GM23248 (cell line): ENCODE measurements at regions not wholly inside any gene's neighbourhood (a gene's known extent, or its start where the extent isn't known, plus 50 kb on each side); places are given as distances from the start of the nearest gene placed in this dataset.

Experiments
- DNase-seq: peaks from one replicate; pipeline ENCODE4 v3.0.0-alpha.2; 2015
- H2AFZ ChIP-seq: fragments of 200-600 bp; sonication (generic); 2 replicates; pipeline ENCODE4 v1.6.1; 2016; ENCODE audit warnings: antibody characterized with exemption
- H3F3A ChIP-seq: fragments of 200-600 bp; sonication (generic); 2 replicates; pipeline ENCODE4 v1.6.1; 2016; ENCODE audit warnings: mild to moderate bottlenecking, antibody characterized with exemption, mixed run types; ENCODE audit not compliant: insufficient read depth
- H3K27ac ChIP-seq: fragments of 200-600 bp; sonication (generic); 2 replicates; pipeline ENCODE4 v1.5.1; 2016; ENCODE audit warnings: mild to moderate bottlenecking
- H3K27me3 ChIP-seq: fragments of 200-600 bp; sonication (generic); replicated peaks from 2 replicates; pipeline ENCODE4 v1.6.1; 2016; ENCODE audit warnings: mild to moderate bottlenecking; ENCODE audit not compliant: insufficient read depth
- H3K36me3 ChIP-seq: fragments of 200-600 bp; sonication (generic); 2 replicates; pipeline ENCODE4 v1.6.1; 2016; ENCODE audit warnings: low read depth, mild to moderate bottlenecking
- H3K4me1 ChIP-seq: fragments of 200-600 bp; sonication (generic); 2 replicates; pipeline ENCODE4 v1.6.1; 2016; ENCODE audit warnings: mild to moderate bottlenecking; ENCODE audit not compliant: insufficient read depth
- H3K4me2 ChIP-seq: fragments of 200-600 bp; sonication (generic); one replicate; pipeline ENCODE4 v1.6.1; 2016; ENCODE audit warnings: mild to moderate bottlenecking; ENCODE audit not compliant: unreplicated experiment
- H3K4me3 ChIP-seq: fragments of 200-600 bp; sonication (generic); 2 replicates; pipeline ENCODE4 v1.5.1; 2016; ENCODE audit warnings: mild to moderate bottlenecking
- H3K79me2 ChIP-seq: fragments of 200-600 bp; sonication (generic); 2 replicates; pipeline ENCODE4 v1.6.1; 2016; ENCODE audit warnings: mild to moderate bottlenecking; ENCODE audit not compliant: insufficient read depth
- H3K9ac ChIP-seq: fragments of 200-600 bp; sonication (generic); 2 replicates; pipeline ENCODE4 v1.6.1; 2016; ENCODE audit warnings: mild to moderate bottlenecking
- H3K9me2 ChIP-seq: fragments of 200-600 bp; sonication (generic); 2 replicates; pipeline ENCODE4 v1.6.1; 2016; ENCODE audit warnings: mixed run types, mild to moderate bottlenecking, moderate library complexity; ENCODE audit not compliant: insufficient read depth
- H3K9me3 ChIP-seq: fragments of 200-600 bp; sonication (generic); one replicate; pipeline ENCODE4 v1.6.1; 2017; ENCODE audit warnings: low read depth
- H4K20me1 ChIP-seq: fragments of 200-600 bp; sonication (generic); 2 replicates; pipeline ENCODE4 v1.6.0; 2016; ENCODE audit not compliant: insufficient read depth
- EZH2 ChIP-seq: fragments of 200-600 bp; sonication (generic); IDR thresholded peaks from 2 replicates; pipeline ENCODE4 v1.6.1; 2018; ENCODE audit warnings: antibody characterized with exemption, mild to moderate bottlenecking; ENCODE audit not compliant: insufficient read depth, poor library complexity, severe bottlenecking
- EZH2phosphoT487 ChIP-seq: fragments of 200-600 bp; sonication (generic); IDR thresholded peaks from 2 replicates; pipeline ENCODE4 v1.6.1; 2018; ENCODE audit warnings: antibody characterized with exemption, moderate library complexity, mild to moderate bottlenecking, low read depth; ENCODE audit not compliant: insufficient read depth
- WGBS, 2 experiments: methylation state at CpG; one replicate each; pipeline ENCODE4 v1.1.6; 2015 to 2017; ENCODE audit warnings: low lambda C conversion rate in 2 of 2, low coverage in 1 of 2; ENCODE audit errors: missing lambda C conversion rate in 2 of 2; 5-methylcytosine and 5-hydroxymethylcytosine counted together
- in situ Hi-C: fragments of 300-500 bp; cut with MboI; formaldehyde crosslinking; loops from 2 replicates; pipeline ENCODE4 v1.15.0; 2020

DNA sequence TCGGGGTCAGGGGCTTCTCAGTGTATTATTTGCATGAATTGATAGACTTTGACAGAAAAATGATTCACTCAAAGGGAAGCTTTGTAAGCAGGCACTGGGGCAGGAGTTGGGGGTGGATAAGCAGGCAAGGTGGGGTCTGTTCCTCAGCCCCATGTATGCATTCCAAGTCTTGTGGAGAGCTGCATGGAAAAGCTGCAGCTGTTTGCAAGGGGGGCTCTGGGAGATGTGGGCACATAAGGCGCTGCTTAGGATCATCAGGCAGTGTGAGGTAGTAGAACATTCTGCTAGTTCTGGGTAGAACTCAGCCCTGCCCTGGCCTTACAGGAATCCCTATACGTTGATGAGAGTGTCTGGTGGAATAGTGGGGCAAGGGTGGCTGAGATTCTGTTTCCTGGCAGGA lies 154.2 kb upstream of the LRIG1 start:
- in situ Hi-C loops, result no loop called here
- Histone ChIP-seq H3F3A (no peaks in the 10 kb centered on the region), H4K20me1 (no peaks in the 10 kb centered on the region), H3K4me2 (no peak overlapping the region), H3K27ac (no peak overlapping the region), H3K36me3 (no peaks in the 10 kb centered on the region), H3K9me2 (no peaks in the 10 kb centered on the region), H2AFZ (no peak overlapping the region), H3K4me1 (no peaks in the 10 kb centered on the region), H3K9me3 (no peaks in the 10 kb centered on the region), H3K79me2 (no peaks in the 10 kb centered on the region), H3K9ac (no peak overlapping the region), H3K27me3 (peaks cover 12% of the 10 kb centered on the region), H3K4me3 (no peak overlapping the region)
- WGBS, 2 experiments, result 39 to 43% methylated on average over 3 of the region's 3 CpGs
- DNase-seq, result no peak
- TF ChIP-seq EZH2 (no peak), EZH2phosphoT487 (no peak)

DNA sequence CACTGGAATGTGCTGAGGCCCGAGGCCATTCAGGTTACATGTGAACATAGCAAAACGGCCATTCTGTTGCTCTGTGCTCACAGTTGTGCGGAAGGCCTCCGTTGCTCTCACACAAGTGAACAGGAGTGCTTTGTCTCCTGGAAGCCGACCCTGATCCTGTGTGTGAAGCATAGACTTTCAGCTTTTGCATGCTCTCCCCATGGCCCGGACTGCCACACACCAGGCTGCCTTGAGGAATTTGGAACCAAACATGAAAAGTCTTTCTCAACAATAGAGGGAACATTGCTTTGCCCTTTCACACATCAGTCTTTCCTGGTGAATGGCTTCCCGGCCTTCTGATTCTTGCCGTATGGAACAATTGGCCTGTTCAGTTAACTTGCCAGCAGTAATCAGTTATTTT lies 154.8 kb upstream of the LRIG1 start:
- DNase-seq, result no peak
- no peaks in the 10 kb centered on the region for H3K36me3 ChIP-seq
- no peak overlapping the region for H3K9ac ChIP-seq
- peaks cover 12% of the 10 kb centered on the region for H3K27me3 ChIP-seq
- no peaks in the 10 kb centered on the region for H3K4me1 ChIP-seq
- H3K79me2 ChIP-seq, result no peaks in the 10 kb centered on the region
- no peak overlapping the region for H3K27ac ChIP-seq
- in situ Hi-C loops, result no loop called here
- no peak overlapping the region for H2AFZ ChIP-seq
- no peaks in the 10 kb centered on the region for H3K9me2 ChIP-seq
- H3K4me3 ChIP-seq, result no peak overlapping the region
- no peaks in the 10 kb centered on the region for H4K20me1 ChIP-seq
- H3K4me2 ChIP-seq, result no peak overlapping the region
- H3K9me3 ChIP-seq, result no peaks in the 10 kb centered on the region
- no peaks in the 10 kb centered on the region for H3F3A ChIP-seq
- 72 to 73% methylated on average over 8 of the region's 8 CpGs for WGBS, 2 experiments
- TF ChIP-seq EZH2phosphoT487, result no peak
- no peak for TF ChIP-seq EZH2

DNA sequence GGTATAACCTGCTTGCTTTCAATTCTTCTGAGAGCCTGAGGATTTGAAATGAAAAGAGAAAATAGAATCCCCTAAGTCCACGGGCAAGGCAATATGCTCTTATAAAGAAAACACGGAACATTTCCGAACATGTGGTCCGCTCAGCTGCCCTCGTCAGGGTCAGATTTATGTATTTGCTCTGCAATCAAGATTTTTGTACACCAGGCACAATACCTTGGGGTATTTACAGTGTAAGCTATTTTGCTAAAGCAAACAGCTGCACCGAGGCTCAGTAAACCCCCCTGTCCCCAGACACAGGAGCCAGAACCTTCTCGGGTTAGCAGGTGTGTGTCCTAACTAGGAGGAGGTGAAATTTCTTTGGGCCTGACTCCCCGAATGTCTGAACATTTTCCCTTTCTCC lies 155.8 kb upstream of the LRIG1 start:
- no peak overlapping the region for H3K4me3 ChIP-seq
- H3K4me2 ChIP-seq, result no peak overlapping the region
- H3K36me3 ChIP-seq, result no peaks in the 10 kb centered on the region
- H3K27ac ChIP-seq, result no peak overlapping the region
- no peak overlapping the region for H2AFZ ChIP-seq
- H3K27me3 ChIP-seq, result peaks cover 12% of the 10 kb centered on the region
- no peak for DNase-seq
- no peaks in the 10 kb centered on the region for H3F3A ChIP-seq
- H3K79me2 ChIP-seq, result no peaks in the 10 kb centered on the region
- H3K9ac ChIP-seq, result no peak overlapping the region
- no peaks in the 10 kb centered on the region for H3K9me2 ChIP-seq
- no peaks in the 10 kb centered on the region for H3K4me1 ChIP-seq
- no peak for TF ChIP-seq EZH2
- no peak for TF ChIP-seq EZH2phosphoT487
- no peaks in the 10 kb centered on the region for H3K9me3 ChIP-seq
- in situ Hi-C loops, result no loop called here
- WGBS, 2 experiments, result 67 to 76% methylated on average over 8 of the region's 8 CpGs
- H4K20me1 ChIP-seq, result no peaks in the 10 kb centered on the region

DNA sequence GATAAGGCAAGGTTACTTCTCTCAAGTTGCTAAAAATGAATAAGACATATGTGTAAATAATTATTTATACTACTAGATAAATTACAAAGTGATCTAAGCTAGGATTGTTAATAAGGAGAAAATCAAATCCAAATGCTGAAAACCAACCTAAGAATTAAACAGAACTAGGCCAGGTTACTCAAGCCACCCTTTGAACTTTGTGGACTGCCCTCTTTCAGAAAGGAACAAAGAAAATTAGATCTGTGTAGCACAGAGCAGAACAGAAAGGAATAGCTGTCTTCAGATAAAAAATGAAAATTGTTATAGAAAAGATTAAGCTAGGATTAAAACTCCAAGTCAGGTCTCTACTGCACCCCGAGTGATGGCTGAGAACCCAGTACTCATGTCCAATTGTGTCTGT lies 158.2 kb upstream of the LRIG1 start:
- 36 to 53% methylated on average over 1 of the region's 1 CpG for WGBS, 2 experiments
- in situ Hi-C loops, result no loop called here

DNA sequence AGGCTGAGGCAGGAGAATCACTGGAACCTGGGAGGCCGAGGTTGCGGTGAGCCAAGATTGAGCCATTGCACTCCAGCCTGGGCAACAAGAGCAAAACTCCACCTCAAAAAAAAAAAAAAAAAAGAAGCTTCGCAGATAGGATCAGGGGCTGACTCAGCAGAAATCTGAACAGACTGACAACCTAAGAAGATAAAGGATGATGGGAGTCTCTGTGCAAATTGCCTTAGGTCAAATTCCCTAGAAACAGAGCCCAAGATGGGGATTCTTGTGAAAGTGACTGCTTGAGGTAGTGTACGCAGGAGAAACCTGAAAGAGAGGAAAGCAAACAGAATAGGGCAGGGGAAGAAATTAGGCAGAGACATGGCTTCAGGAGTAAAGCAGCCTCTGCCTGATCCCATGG lies 160.8 kb upstream of the LRIG1 start:
- in situ Hi-C loops, result no loop called here
- Histone ChIP-seq H3K79me2 (no peaks in the 10 kb centered on the region), H2AFZ (no peak overlapping the region), H3K36me3 (no peaks in the 10 kb centered on the region), H3K27me3 (no peaks in the 10 kb centered on the region; the same call in 1 of the 2 replicates), H3K9ac (no peak overlapping the region), H3K4me2 (no peak overlapping the region), H3K9me3 (no peaks in the 10 kb centered on the region), H4K20me1 (no peaks in the 10 kb centered on the region), H3K4me3 (no peak overlapping the region), H3K27ac (no peak overlapping the region), H3F3A (no peaks in the 10 kb centered on the region), H3K9me2 (no peaks in the 10 kb centered on the region), H3K4me1 (no peaks in the 10 kb centered on the region)
- no peak for TF ChIP-seq EZH2phosphoT487
- no peak for TF ChIP-seq EZH2
- WGBS, 2 experiments, result 87 to 91% methylated on average over 4 of the region's 4 CpGs
- DNase-seq, result no peak

More for the DNA sequence above, 158.2 kb upstream of the LRIG1 start:
- Histone ChIP-seq H3K36me3 (no peaks in the 10 kb centered on the region), H3K79me2 (no peaks in the 10 kb centered on the region), H3K4me3 (no peak overlapping the region), H2AFZ (no peak overlapping the region), H3K4me1 (no peaks in the 10 kb centered on the region), H3F3A (no peaks in the 10 kb centered on the region), H3K4me2 (no peak overlapping the region), H3K27me3 (peaks cover 4% of the 10 kb centered on the region; the same call in 1 of the 2 replicates), H3K9ac (no peak overlapping the region), H3K9me3 (no peaks in the 10 kb centered on the region), H4K20me1 (no peaks in the 10 kb centered on the region), H3K27ac (no peak overlapping the region), H3K9me2 (no peaks in the 10 kb centered on the region)
- TF ChIP-seq EZH2 (no peak), EZH2phosphoT487 (no peak)
- no peak for DNase-seq
